Ovary (tissue), 7 donors: ENCODE measurements at regions not wholly inside any gene's neighbourhood (a gene's known extent, or its start where the extent isn't known, plus 50 kb on each side); places are given as distances from the start of the nearest gene placed in this dataset.

Experiments used
- DNase-seq, 5 donors: peaks; one replicate each; pipeline ENCODE4 v3.0.0-alpha.2; 2019 to 2020
- H3K27ac ChIP-seq, 2 donors: fragments of 200-600 bp; one replicate each; pipeline versions ENCODE4 v1.5.1 to v1.8.0; 2019 to 2022
- H3K27me3 ChIP-seq: fragments of 200-600 bp; one replicate; pipeline ENCODE4 v1.8.0; 2022
- H3K36me3 ChIP-seq: fragments of 200-600 bp; sonication (generic); one replicate; pipeline ENCODE4 v1.5.1; 2019
- H3K4me1 ChIP-seq: one replicate; pipeline ENCODE4 v1.8.1; 2013; ENCODE audit warnings: mild to moderate bottlenecking, moderate library complexity; ENCODE audit not compliant: insufficient read depth
- H3K4me3 ChIP-seq: fragments of 200-600 bp; sonication (generic); one replicate; pipeline ENCODE4 v1.5.1; 2017
- H3K9me3 ChIP-seq, 2 donors: fragments of 200-600 bp in 1 of 2; sonication (generic) in 1 of 2; one replicate each; pipeline versions ENCODE4 v1.5.1 to v1.8.1; 2013 to 2019; ENCODE audit warnings: mild to moderate bottlenecking in 1 of 2, moderate library complexity in 1 of 2
- CTCF ChIP-seq, 3 donors: fragments of 450-650 bp in 2 of 3; fragments of 200-600 bp in 1 of 3; IDR thresholded peaks; one replicate each; pipeline versions ENCODE4 v1.5.1 to v1.8.0; 2016 to 2022; ENCODE audit warnings: antibody characterized with exemption in 3 of 3, mild to moderate bottlenecking in 1 of 3
- EP300 ChIP-seq: sonication (generic); formaldehyde crosslinking; IDR thresholded peaks from one replicate; pipeline ENCODE4 v1.6.1; 2017; ENCODE audit warnings: antibody characterized with exemption
- POLR2A ChIP-seq: fragments of 450-650 bp; IDR thresholded peaks from one replicate; pipeline ENCODE4 v1.6.1; 2017; ENCODE audit warnings: antibody characterized with exemption, mild to moderate bottlenecking, moderate library complexity
- WGBS, 3 donors: extraction: QIAGEN DNeasy Blood & Tissue Kit in 1 of 3; methylation state at CpG; one replicate each; pipeline versions ENCODE4 v1.1.5 to v1.1.7; 2013 to 2017; 5-methylcytosine and 5-hydroxymethylcytosine counted together
- intact Hi-C, 4 donors: fragments of 100-400 bp; cut with DNase I; formaldehyde crosslinking; loops; one replicate each; pipeline versions ENCODE4 v1.11.0 to v1.15.1; 2022 to 2023
- donor health status: DM: no; HTN: no; CAD: no; lungs with moderate emphysema.
- donor health status: DM: no; HTN: no; CAD: no.
- donor health status: Bipolar disorder and iron deficiency.
- donor health status: DM: no; HTN: no; CAD: no.
- donor health status: DM: yes; HTN: yes; CAD: no.

- WGBS, 3 donors, result 44 to 52% (median 52%) methylated on average over 1 of the region's 1 CpG
- DNase-seq, result no peak
- H3K36me3 ChIP-seq, result no peaks in the 10 kb centered on the region
- H3K9me3 ChIP-seq, result no peaks in the 10 kb centered on the region
- no peaks in the 10 kb centered on the region for H3K4me1 ChIP-seq
- H3K27me3 ChIP-seq, result no peaks in the 10 kb centered on the region
- intact Hi-C loops, result no loop called here
- no peak overlapping the region for H3K4me3 ChIP-seq
- TF ChIP-seq EP300, result no peak
- TF ChIP-seq CTCF (IDR thresholded peaks at IDR 0.05), result no peak
- TF ChIP-seq POLR2A, result no peak
- H3K27ac ChIP-seq, result no peak overlapping the region
Observed at GRCh38 chr17:52758481-52758880, 600.0 kb upstream of the CA10 start.

- H3K27ac ChIP-seq, result no peak overlapping the region
- H3K9me3 ChIP-seq, result no peaks in the 10 kb centered on the region
- H3K4me3 ChIP-seq, result no peak overlapping the region
- intact Hi-C loops, result no loop called here
- TF ChIP-seq CTCF (IDR thresholded peaks at IDR 0.05) (no peak), POLR2A (no peak), EP300 (no peak)
- DNase-seq, result no peak
- H3K27me3 ChIP-seq, result no peaks in the 10 kb centered on the region
- H3K36me3 ChIP-seq, result no peaks in the 10 kb centered on the region
- H3K4me1 ChIP-seq, result no peaks in the 10 kb centered on the region
Observed at GRCh38 chr17:52756746-52757145, 598.2 kb upstream of the CA10 start.

- WGBS, 3 donors, result 84 to 94% (median 88%) methylated on average over 4 of the region's 4 CpGs
- no peaks in the 10 kb centered on the region for H3K36me3 ChIP-seq
- TF ChIP-seq EP300 (no peak), POLR2A (no peak), CTCF (IDR thresholded peaks at IDR 0.05) (no peak)
Observed at GRCh38 chr17:52754838-52755237, 596.3 kb upstream of the CA10 start.

GRCh38 chr17:52751051-52751450 lies 592.5 kb upstream of the CA10 start:
- DNase-seq, result no peak
- TF ChIP-seq POLR2A, result no peak
- no peak for TF ChIP-seq CTCF (IDR thresholded peaks at IDR 0.05)
- TF ChIP-seq EP300, result no peak

More at GRCh38 chr17:52754838-52755237, 596.3 kb upstream of the CA10 start:
- Histone ChIP-seq H3K4me1 (no peaks in the 10 kb centered on the region), H3K27ac (no peak overlapping the region), H3K27me3 (no peaks in the 10 kb centered on the region), H3K4me3 (no peak overlapping the region), H3K9me3 (no peaks in the 10 kb centered on the region)
- no peak for DNase-seq
- intact Hi-C loops, result no loop called here

GRCh38 chr17:52744179-52744578 lies 585.7 kb upstream of the CA10 start:
- intact Hi-C loops, result no loop called here
- WGBS, 3 donors, result 61 to 65% (median 65%) methylated on average over 3 of the region's 3 CpGs

More at GRCh38 chr17:52751051-52751450, 592.5 kb upstream of the CA10 start:
- Histone ChIP-seq H3K4me3 (no peak overlapping the region), H3K9me3 (no peaks in the 10 kb centered on the region), H3K36me3 (no peaks in the 10 kb centered on the region), H3K27me3 (no peaks in the 10 kb centered on the region), H3K4me1 (no peaks in the 10 kb centered on the region), H3K27ac (no peak overlapping the region)
- 55 to 100% (median 77%) methylated on average over 3 of the region's 3 CpGs for WGBS, 3 donors
- intact Hi-C loops, result no loop called here

More at GRCh38 chr17:52744179-52744578, 585.7 kb upstream of the CA10 start:
- no peak overlapping the region for H3K27ac ChIP-seq
- H3K27me3 ChIP-seq, result no peaks in the 10 kb centered on the region
- no peaks in the 10 kb centered on the region for H3K9me3 ChIP-seq
- H3K4me3 ChIP-seq, result no peak overlapping the region
- no peaks in the 10 kb centered on the region for H3K36me3 ChIP-seq
- no peak for TF ChIP-seq CTCF (IDR thresholded peaks at IDR 0.05)
- no peak for TF ChIP-seq POLR2A
- no peak for TF ChIP-seq EP300
- H3K4me1 ChIP-seq, result no peaks in the 10 kb centered on the region
- DNase-seq, result no peak
